ENCODE measurements at regions not wholly inside any gene's neighbourhood (a gene's known extent, or its start where the extent isn't known, plus 50 kb on each side); places are given as distances from the start of the nearest gene placed in this dataset.

DNA sequence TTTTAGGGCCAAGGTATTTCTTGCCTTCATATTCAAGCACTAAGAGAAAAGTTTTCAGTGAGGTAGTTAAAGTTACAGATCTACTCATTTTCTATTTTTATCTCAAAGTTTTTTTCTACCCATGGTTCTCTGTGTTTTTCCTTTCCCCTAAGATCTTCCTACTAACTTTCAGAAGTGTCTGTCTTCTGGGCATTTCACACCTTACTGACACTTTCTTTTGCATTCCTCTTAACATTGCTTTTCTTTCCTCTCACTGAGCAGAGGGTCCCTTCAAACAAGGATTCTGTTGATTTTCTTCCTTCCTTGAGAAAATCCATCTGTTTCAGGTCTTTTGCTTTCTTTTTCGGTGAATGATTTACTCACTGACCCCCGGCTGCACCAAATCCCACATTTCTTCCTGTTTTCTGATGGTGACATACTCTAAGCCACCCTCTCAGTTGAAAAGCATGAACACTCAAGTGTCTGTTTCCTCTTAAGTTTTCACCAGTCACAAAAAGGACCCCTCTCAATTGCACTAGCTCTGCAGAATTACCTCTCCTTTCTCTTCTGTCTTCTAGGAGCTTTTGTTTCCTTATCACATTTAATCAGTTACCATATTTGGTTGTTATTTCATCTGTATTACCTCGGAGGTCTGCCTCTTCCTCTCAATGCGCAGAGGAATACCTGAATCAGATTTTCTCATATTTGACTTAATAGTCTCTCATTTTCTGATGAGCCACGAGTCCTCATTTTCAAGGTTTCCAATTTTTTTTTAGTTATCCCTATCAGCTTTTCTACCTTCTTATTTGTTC lies 73.5 kb upstream of the RNF217 start:
- FAIRE-seq (no peak), ATAC-seq (no peak), DNase-seq (ENCODE audit: low read depth, low spot score) (no peak)
- WGBS (ENCODE audit: insufficient coverage, insufficient replicate concordance, low lambda C conversion rate, missing lambda C conversion rate): 8% methylated on average over 5 of the region's 5 CpGs
- Histone ChIP-seq H3K4me1 (ENCODE audit: control insufficient read depth, insufficient read depth, low read length) (no peaks in the 10 kb centered on the region), H3K9me3 (replicated peaks; ENCODE audit: control insufficient read depth, insufficient read depth, low read length) (no peaks in the 10 kb centered on the region), H3K4me2 (ENCODE audit: control insufficient read depth, insufficient read depth) (no peak overlapping the region), H2AFZ (ENCODE audit: control insufficient read depth, low read depth, low read length) (no peak overlapping the region), H3K27ac (ENCODE audit: control insufficient read depth, insufficient read depth) (no peak overlapping the region), H3K9ac (ENCODE audit: control insufficient read depth, insufficient read depth, low read length) (no peak overlapping the region), H3K27me3 (replicated peaks in 1 of 2; ENCODE audit: control insufficient read depth in 2 of 2, insufficient read depth in 2 of 2, low read length in 1 of 2) (no peaks in the 10 kb centered on the region), H3K36me3 (ENCODE audit: control insufficient read depth in 2 of 2, insufficient read depth in 2 of 2, low read length in 1 of 2) (no peaks in the 10 kb centered on the region), H3K79me2 (ENCODE audit: control insufficient read depth, insufficient read depth, low read length) (no peaks in the 10 kb centered on the region), H4K20me1 (ENCODE audit: control insufficient read depth, insufficient read depth) (no peaks in the 10 kb centered on the region), H3K4me3 (no peak overlapping the region)
- RAD21 ChIA-PET (ENCODE audit: unreplicated experiment): no interaction called here
- in situ Hi-C loops (cut with MboI) (loop anchor here (25.0 kb wide), 1 partner anchor 874 kb away; no protein-coding TSS in a partner anchor), intact Hi-C loops (cut with micrococcal nuclease; ENCODE audit: unreplicated experiment) (no loop called here)
- POLR2A ChIA-PET: no interaction called here
- CTCF ChIA-PET: no interaction called here
- SMC1A ChIA-PET (ENCODE audit: uncharacterized antibody, unreplicated experiment): interaction anchor here (1.5 to 1.7 kb wide), 2 partner anchors 22 to 225 kb away, joined by 3 read pairs; no protein-coding TSS in a partner anchor
- BruUV-seq (replicated peaks): no TSS peak
- TF ChIP-seq IRF4 (IDR thresholded peaks at IDR 0.05; ENCODE audit: low read depth, low read length) (no peak), RCOR1 (conservative IDR thresholded peaks at IDR 0.05; ENCODE audit: low read depth, low read length) (no peak), BCL11A (IDR thresholded peaks at IDR 0.05; ENCODE audit: low read depth, low read length) (no peak), SMC3 (IDR thresholded peaks at IDR 0.05; ENCODE audit: borderline replicate concordance, low read length) (no peak), CHD2 (IDR thresholded peaks at IDR 0.05; ENCODE audit: borderline replicate concordance, low read depth, low read length) (no peak), CREB1 (IDR thresholded peaks at IDR 0.05; ENCODE audit: low read depth) (no peak), TAF1 (IDR thresholded peaks at IDR 0.05; ENCODE audit: borderline replicate concordance, low read depth, low read length) (no peak), RELA (IDR thresholded peaks at IDR 0.05; ENCODE audit: borderline replicate concordance, partially characterized antibody) (no peak), NBN (IDR thresholded peaks at IDR 0.05) (no peak), ZNF622 (IDR thresholded peaks at IDR 0.05) (no peak), BACH1 (IDR thresholded peaks at IDR 0.05; ENCODE audit: borderline replicate concordance) (no peak), NR2C1 (IDR thresholded peaks at IDR 0.05) (no peak), NFYA (IDR thresholded peaks at IDR 0.05; ENCODE audit: borderline replicate concordance, low read depth, low read length) (no peak), YBX1 (IDR thresholded peaks at IDR 0.05) (no peak)
- TF ChIP-seq, protein P1, sequence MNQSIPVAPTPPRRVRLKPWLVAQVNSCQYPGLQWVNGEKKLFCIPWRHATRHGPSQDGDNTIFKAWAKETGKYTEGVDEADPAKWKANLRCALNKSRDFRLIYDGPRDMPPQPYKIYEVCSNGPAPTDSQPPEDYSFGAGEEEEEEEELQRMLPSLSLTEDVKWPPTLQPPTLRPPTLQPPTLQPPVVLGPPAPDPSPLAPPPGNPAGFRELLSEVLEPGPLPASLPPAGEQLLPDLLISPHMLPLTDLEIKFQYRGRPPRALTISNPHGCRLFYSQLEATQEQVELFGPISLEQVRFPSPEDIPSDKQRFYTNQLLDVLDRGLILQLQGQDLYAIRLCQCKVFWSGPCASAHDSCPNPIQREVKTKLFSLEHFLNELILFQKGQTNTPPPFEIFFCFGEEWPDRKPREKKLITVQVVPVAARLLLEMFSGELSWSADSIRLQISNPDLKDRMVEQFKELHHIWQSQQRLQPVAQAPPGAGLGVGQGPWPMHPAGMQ (IDR thresholded peaks at IDR 0.05; ENCODE audit: borderline replicate concordance): no peak
- TF ChIP-seq, protein P2, sequence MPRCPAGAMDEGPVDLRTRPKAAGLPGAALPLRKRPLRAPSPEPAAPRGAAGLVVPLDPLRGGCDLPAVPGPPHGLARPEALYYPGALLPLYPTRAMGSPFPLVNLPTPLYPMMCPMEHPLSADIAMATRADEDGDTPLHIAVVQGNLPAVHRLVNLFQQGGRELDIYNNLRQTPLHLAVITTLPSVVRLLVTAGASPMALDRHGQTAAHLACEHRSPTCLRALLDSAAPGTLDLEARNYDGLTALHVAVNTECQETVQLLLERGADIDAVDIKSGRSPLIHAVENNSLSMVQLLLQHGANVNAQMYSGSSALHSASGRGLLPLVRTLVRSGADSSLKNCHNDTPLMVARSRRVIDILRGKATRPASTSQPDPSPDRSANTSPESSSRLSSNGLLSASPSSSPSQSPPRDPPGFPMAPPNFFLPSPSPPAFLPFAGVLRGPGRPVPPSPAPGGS (IDR thresholded peaks at IDR 0.05; ENCODE audit: borderline replicate concordance, insufficient read depth, low read depth, low read length, poor library complexity, severe bottlenecking): no peak
- TF ChIP-seq, protein P3, sequence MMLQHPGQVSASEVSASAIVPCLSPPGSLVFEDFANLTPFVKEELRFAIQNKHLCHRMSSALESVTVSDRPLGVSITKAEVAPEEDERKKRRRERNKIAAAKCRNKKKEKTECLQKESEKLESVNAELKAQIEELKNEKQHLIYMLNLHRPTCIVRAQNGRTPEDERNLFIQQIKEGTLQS (IDR thresholded peaks at IDR 0.05; ENCODE audit: borderline replicate concordance, extremely low read depth, low read depth, low read length): no peak

Measured in GM12878 (cell line).